Stimulated activated CD4-positive, alpha-beta T cell treated with anti-CD3 and anti-CD28 coated beads, Interleukin-15, amount 100 ng/mL, for 1 hour (primary cell): ENCODE measurements at regions not wholly inside any gene's neighbourhood (a gene's known extent, or its start where the extent isn't known, plus 50 kb on each side); places are given as distances from the start of the nearest gene placed in this dataset.

Source experiments
- DNase-seq, 2 donors: peaks; one replicate each; pipeline ENCODE4 v3.0.0-alpha.2; 2020; ENCODE audit warnings: low read depth in 1 of 2, low spot score in 1 of 2

DNA sequence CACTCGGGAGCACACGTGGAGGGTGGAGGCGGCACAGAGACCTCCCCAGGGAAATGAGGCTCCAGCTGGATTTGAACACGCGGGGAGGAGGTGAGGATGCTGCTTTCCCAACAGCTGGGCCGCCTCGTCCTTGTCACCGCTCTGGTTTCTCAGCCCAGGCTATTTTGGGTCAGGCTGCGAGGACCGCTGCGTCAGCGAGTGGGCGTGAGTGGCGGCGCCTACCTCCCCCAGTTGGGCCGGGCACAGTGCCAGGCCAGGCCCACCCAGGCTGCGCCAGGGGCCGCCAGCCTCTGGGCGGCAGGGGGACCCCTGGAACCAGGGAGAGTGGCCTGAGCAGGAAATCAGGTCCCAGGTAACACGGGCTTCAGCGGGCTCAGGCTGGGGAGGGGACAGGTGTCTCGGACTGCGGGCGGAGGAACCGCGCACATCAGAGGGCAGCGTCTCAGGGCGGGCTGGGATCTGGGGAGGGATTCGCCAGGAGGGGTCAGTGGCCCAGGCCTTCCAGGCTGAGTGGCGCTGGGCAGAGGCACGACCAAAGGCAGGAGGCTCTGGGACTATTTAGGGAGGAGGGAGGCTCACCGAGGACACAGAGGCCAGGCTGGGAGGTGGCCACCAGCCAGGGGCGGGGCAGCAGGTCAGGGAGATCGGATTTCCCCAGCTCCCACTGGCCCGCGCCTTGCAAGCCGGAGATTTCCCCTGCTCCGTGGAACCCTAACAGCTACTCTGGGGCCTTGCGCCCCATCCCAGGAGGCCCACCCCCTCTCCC is 125.2 kb upstream of the RET start:
- DNase-seq = no peak

DNA sequence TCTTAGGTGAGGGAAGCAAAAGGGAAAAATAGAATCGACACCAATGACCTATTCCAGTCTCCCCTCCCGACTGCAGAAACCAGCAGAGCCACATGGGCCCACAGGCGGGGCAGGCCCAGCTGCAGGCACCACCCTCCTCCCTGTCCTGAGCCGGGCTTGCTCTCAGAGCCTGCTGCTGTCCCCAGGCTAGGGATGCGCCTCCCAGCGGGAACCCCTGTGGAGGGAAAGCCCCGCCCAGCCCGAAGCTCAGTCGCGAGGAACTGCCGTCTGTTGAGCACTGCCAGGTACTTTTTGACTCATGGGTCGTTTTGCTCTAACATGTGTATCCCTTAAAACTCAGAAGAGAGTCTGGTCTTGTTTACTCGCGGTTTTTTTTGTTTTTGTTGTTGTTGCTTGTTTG is 124.5 kb upstream of the RET start:
- no peak for DNase-seq

DNA sequence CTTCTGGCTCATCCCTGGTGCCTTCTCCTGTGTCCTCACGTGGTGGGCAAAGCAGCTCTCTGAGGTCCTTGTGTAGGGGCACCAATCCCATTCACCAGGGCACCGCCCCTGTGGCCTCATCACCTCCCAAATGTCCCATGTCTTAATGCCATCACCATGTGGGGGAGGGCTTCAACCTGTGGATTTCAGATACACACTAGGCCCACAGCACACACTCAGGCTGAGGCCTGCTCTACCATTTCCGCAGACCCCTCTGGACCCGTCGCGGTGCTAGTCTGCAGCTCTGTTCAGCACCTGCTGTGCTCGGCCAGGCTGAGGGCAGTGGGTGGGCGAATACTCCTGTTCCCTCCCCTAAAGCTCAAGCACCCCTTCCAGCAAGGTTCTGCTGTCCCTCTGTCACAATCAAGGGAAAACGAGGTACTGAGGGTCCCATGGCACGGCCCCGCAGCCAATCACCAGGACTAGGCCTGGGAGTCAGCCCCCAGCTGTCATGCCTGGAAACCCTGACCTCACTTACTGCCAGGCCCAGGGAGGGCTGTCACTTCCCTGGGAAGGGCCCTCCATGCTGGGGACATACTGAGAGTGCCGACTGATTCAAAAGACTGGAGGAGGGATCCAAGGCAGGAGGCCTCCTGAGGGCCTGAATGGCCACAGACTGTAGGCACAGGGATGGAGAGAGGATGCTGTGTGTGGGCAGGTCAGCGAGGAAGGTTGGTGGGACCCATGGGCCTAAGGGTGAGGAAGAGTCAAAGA is 123.8 kb upstream of the RET start:
- no peak for DNase-seq

DNA sequence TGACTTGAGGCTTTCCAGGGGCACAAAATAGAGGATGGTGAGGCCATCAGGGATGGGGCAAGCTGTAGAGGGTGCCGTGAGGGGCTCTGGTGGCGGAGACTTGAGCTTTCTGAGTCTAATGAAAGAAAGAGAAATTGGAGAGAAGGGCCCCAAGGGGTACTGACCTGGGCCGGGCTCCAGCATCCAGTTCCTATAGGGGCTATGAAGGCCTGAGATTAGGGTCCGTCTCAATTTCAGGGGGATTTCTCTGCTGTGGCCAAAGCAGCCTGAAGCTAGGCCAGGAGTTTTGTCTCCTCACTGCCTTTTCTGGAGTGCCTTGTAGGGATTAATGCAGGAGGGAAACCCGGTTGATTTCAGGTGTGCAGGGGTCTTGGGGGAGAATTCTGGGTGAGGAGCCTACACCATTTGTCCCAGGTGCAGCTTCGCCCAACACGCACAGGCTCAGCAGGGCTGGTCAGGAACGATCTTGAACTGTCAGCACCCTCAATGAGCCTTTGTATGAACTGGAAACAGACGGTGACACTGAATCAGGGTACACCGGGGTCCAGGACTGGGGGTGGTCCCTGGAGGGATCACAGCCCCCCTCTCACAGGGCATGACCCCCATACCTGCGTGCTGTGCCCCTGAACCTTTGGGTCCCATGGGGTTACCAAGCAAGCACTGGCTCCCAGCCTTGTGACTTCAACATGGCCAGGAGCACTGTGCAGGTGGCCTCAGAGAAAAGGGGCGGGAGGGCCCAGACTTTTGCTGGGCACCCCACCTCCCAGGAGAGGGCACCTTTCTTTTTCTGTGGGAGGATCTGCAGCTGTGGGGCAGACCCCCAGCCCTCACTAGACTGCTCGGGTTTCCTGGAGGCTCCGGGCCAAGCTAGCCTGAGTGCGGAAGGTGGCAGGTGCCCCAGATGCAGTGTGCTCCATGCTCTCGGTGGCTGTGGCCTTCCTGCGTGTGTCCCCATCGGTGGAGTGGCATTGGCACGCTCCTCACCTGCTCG is 122.9 kb upstream of the RET start:
- DNase-seq = no peak

DNA sequence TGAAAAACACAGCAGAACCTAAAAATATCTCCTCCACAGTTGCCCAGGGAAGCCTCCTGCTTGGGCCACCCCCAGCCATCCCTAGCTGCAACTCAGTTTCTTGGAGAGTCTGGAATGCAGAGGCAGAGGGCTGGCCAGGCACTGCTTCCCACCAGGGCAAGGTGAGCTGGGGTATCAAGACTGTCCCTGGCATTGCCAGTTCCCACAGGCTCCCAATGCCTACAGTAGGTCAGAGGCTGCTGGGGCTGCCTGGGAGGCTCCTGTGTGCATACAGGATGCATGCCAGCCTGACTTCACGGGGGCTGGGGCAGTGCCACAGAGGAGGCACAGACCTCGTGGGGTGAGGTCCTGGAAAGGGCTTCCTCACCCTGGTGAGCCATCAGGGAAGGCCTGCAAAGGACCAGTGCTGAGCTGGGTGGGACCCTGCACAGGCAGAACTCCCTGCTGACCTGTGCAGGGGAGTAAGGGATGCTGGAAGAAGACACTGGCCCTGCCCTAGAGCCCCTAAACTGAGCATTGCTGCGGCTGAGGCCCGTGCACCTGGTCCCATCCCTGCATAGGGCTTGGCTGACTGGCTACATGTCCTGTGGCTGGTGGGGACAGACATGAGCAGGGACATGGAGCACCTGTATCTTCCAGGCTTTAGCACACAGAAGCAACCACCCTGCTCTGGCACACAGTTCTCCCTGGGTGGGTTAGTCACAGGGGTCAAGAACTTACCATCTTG is 121.9 kb upstream of the RET start:
- DNase-seq = no peak

DNA sequence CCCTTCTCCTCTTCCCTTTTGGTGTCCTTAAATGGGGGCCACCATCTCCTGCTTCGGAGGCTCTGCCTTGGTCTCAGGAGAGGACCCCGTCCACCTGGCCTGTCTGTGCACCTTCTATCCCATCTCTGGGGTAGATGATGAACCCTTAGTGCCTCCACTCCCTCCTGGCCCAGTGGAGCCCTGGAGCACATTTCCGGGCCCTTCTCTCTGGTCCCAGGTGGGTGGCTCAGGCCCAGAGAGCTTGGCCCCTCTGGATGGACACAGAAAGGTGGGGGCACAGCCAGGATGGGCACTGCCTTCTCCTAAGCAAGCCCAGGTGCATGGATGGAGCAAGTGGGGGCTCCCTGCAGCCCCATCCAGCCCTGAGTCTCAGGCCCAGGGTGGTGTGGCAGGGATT is 121.4 kb upstream of the RET start:
- DNase-seq = no peak

DNA sequence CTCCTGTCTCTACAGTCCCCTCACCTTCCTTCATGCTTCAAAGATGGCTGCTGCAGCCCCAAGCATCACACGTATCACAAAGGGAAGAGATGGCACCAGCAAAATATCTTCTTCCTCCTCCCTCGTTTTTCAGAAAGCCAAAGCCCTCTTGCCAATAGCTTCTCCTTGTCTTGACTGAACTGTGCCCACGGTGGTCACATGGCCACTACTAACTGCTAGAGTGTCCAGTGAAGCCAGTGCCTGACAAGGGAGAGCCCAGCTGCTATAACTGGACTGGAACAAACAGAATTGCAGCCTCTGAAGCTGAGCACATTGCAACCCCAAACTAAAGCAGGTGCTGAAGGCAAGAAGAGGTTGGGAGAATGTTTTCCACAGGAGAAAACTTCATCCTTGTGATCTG is 120.8 kb upstream of the RET start:
- DNase-seq = no peak

DNA sequence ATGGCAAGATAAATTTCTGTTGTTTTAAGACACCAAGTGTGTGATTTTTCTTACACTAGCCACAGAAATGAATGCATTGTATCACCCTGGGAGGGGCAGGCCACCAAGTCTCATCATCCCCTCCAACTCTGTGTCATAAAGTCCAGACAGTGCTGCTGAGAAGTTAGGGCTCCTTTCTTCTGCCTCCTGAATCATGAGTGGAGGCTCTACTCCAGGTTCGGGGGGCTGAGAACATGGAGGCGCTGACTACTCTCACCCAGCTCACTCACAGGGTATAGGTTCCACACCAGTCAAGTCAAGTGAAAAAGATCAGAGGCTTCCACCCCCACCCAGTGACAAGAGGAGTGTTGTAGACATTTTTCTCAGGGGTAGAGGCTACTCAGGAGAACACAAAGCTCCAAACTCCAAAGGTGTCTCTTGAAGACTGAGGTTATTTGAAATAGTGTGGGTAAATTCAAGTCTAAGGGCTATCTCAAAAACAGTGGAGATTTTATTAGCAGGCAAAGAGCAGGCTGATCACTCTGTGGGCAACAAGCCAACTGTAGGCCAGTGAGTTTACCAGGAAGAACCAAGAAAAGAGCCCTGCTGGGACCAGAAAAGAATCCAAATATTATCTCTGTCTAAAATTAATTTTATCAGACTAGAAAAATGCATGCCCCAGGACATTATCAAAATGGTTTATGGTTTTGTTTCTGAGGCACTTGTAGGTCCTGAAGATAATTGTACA is 118.6 kb upstream of the RET start:
- no peak for DNase-seq

DNA sequence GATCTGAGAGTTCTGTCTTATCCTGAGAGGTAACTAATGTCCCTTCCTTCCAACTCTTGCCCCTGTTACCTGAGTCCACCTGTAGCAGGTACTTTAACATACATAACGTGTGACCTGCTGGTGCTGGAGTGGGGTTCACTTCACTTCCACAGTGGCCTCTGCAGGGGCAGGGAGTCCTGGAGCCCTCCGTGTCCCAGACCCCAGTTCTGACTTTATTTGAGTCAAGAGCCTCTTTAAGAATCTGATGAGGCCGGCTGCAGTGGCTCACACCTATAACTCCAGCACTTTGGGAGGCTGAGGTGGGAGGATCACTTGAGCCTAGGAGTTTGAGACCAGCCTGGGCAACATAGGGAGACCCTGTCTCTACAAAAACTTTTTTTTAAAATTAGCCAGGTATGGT is 117.0 kb upstream of the RET start:
- DNase-seq = no peak

DNA sequence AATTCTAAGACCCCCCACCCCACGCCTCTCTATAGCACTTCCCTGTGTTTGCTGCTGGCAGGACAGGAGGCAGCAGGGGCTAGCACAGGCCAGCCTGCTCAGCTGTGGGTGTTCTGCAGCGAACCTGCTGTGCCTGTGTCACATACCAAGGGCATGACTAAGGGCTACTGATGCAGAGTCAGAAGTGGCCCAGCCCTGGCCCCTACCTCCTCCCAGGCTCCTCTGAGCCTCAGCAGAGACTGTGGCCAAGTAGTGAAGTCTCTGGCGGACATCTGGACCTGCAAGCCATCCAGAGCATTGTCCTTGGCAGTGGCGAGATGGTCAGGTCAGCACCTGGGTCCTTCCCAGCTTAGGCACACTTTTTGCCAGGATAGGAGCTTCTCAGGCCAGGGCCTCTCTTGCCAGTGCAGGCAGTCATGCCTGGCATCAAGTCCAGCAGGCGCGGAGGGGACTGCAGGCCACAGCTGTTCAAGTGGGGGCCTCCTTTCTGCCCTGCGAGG is 116.3 kb upstream of the RET start:
- DNase-seq = no peak

DNA sequence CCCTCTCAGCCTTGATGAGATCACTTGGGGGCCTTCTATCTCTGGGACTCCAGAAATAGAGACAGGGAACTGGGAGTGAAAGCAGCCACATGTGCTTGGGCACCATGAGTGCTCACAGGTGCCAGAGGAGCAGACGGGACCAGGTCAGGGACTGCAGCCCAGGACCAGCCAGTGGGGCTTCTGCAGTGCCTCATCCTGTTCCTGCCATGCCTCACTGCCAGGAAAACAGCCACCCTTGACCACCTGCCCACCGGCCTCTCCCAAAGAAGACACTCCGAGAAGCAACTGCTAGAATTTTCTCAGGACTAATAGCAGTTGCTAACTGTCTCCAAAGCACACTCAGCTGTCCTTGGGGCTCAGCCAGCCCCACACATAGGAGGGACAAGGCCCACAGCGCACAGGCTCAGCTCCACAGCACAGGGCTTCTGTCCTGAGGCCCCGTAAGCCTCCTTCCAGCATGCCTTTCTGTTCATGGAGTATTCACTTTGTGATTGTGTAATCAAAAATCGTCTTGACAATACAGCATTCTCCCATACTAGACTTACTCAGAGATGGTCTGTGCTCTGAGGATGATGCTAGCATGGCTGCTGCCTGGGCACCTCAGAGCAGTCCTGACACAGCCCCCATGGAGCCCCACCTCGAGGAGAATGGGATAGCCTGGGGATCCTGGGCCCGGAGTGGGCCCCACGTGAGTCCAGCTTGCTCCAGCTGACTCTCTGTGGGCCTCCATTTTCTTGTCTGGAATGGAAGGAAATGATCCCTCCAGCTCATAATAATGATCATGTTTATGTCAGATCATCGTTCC is 115.7 kb upstream of the RET start:
- no peak for DNase-seq

DNA sequence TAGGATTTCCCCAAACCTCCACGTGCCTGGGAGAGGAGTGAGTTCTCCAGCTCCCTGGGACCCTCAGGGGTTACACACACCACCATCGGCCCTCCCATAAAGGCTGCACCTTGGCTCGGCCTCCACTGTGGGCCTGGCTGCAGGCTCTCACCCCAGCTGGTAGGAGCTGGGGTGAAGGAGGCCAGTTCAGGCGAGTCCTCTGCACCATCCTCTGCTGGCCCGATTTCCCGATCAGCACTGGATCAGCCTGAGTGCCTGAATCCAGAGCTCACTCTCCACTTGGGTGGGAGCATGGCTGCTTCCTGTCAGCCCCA is 115.1 kb upstream of the RET start:
- DNase-seq = no peak

DNA sequence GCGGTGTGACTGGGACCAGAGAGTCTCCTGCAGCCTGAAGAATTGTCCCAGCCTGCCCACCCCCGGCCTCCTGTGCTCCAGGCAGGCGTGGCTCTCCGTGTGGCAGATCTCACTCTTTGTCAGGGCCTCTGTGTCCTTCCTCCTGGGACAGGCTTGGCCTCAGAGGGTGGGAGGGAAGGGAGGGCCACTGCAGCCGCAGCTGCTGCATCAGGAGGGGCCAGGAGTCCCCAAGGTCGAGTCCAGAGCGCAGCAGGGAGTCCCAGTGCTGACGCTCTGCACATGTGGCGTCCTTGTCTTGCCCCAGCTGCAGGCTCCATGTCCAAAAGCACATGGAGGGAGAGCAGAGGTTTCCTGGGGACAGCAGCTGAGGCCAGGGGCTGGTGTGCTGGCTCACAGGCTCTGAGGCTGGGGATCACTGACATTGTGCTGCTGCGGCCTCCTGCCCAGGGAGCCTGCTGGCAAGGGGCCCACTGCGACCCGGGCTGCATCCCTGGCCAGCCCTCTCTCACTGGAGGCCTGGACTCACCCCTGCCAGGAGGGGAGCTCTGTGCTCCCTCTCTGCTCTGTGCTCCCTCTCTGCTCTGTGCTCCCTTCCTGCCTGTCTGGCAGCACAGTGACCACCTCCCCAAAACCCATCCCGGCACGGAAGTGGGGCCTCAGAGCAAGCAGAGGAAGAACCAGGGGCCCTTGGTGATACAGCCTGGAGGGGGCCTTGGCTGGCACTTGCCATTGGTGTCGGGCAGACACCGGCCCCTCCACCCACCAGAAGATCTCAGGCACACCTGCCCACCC is 114.6 kb upstream of the RET start:
- DNase-seq = no peak

DNA sequence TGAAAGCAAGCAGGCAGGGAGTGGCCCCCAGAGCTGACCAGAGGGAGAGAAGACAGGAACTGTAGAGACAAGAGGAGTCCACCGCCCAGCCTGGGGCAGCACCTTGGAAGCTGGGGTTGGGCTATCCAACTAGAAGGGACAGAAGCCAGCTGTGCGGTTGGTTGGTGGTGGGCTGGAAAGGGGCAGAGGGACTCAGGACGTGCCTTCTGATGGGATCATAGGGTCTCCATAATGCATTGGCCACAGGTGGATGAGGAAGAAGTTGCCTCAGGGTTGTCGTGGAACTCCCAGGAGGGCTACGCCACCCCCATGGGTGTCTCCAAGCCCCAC is 114.0 kb upstream of the RET start:
- no peak for DNase-seq

DNA sequence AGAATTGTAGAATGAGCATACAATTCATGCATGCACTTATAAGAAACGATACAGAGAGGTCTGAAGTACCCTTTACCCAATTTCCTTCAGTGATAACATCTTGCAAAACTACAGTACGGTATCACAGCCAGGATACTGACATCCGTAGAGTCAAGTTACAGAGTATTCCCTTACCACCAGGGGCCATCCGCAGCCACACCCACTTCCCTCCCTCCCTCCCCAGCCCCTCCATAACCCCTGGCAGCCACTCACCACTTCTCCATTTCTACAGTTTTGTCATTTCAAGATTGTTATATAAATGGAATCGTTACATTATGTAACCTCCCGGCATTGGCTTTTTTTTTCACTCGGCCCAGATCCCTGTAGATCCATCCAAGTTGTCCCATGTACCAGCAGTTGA is 113.6 kb upstream of the RET start:
- DNase-seq = no peak

DNA sequence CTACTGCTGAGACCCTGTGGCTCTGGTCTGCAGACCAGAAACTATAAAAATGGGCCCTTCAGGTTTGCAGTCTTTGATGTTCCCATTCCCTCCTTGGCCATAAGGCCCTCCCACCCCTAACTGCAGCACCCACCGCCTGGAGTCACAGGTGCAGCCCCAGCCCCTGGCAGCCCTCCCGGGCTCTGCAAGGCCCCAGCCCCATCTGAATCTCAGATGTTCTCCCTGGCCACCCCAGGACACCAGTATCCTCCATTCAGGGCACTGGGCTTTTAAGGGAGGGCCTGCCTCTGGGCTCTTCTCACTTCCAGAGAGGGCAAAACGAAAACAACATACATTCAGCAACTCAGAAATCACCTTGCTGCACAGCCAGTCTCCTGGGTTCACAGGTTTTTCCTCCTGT is 107.7 kb upstream of the RET start:
- DNase-seq = no peak

DNA sequence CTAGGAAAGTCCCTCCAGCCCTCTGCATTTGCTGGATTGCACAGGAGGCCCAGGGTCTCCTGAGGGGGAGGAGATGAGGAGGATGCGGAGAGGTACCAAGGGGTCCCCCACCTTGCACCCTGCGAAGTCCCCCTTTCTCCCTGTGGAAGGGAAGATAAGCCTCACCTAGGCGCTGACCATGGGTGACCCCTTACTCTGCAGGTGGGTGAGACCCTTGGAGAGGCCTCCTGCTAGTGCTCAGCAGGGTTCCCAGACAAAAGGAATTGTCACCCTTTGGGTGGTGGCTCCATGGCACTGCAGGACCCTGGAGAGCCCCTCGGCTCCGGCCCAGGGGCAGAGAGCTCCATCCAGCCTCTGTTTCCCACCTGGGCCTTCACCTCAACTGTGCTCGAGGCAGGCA is 107.0 kb upstream of the RET start:
- DNase-seq = no peak

DNA sequence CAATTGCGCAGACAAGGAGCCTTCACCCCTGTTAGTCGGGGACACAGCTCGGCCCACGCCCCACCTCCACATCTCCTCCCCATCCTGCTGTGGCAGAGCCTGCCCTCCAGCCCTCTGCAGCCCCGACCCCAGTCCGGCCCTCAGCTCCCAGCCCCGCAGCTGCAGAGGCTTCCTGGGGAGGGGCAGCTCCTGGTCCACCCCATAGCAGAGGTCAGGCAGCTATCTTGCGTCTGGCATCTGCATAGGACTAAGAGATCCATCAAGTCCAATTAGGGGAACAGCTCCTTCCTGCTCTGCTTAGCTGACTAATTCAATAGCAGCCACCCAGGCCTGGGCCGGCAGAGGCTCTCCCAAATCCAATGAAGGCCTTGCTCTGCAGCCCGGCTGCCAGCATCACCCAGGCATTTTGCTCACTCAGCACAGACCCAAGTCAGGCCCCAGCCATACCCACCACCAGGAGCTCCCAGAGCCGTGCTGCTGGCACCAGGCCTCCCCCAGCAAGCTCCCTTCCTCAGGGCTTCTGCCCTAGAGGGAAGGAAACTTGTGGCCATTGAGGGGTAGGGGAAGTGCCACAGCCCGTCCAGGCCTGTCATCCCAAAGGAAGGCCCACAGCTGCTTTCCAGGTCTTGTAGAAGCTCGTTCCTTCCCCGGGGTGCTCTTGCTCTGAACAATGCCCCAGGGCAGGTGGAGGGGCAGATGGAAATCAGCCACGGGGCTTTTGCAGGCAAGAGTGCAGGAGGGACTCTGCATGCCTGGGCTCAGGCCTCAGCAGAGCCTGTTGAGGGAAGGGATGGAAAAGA is 106.2 kb upstream of the RET start:
- DNase-seq = no peak
